OCI-LY7 (cell line): ENCODE measurements at regions not wholly inside any gene's neighbourhood (a gene's known extent, or its start where the extent isn't known, plus 50 kb on each side); places are given as distances from the start of the nearest gene placed in this dataset.

Experiments
- EZH2phosphoT487 ChIP-seq: fragments of 200-600 bp; sonication (generic); IDR thresholded peaks from 2 replicates; pipeline ENCODE4 v1.6.1; 2018; ENCODE audit warnings: low read depth, borderline replicate concordance, mild to moderate bottlenecking, mixed run types, antibody characterized with exemption, low read length, moderate library complexity, mixed read lengths
- TF ChIP-seq, protein P1 (sequence below): fragments of 200-600 bp; sonication (generic); conservative IDR thresholded peaks from 2 replicates; pipeline ENCODE4 v1.5.1; 2014; ENCODE audit warnings: mild to moderate bottlenecking, antibody characterized with exemption, low read length, moderate library complexity, mixed read lengths

DNA sequence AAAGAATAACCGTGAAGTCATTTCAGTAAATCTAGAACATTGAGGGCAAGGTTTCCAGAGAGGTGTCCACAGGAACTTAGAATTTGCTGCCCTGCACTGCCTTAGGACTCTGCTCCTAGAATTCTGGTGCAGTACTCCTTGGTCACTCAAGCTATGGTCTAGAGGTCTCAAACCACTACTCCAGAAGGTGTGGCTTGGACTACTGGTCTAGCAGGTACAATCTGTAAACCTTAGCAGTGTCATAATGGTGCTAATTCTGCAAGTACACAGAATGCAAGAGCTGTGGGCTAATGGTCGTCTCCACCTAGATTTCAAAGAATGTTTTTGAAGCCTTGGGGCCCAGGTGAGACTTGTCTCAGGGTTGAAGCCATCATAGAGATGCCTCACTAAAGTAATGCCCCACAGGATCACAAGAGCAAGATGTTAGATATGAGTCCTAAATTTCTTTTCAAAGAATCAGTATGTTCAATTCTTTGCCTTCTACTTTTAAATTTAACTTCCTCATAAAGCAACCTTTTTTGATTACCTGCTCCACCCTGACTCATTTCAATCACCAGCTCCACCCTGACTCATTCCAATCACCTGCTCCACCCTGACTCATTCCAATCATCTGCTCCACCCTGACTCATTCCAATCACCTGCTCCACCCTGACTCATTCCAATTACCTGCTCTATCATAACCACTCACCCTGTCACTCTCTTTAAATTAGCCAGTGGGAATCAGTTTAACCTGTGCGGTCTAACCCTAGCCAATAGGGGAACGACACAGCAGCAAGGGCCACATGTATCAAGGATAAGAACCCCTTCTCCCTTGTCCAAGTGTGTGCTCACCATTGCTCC lies 1111.8 kb upstream of the ACO1 start:
- TF ChIP-seq, protein P1, sequence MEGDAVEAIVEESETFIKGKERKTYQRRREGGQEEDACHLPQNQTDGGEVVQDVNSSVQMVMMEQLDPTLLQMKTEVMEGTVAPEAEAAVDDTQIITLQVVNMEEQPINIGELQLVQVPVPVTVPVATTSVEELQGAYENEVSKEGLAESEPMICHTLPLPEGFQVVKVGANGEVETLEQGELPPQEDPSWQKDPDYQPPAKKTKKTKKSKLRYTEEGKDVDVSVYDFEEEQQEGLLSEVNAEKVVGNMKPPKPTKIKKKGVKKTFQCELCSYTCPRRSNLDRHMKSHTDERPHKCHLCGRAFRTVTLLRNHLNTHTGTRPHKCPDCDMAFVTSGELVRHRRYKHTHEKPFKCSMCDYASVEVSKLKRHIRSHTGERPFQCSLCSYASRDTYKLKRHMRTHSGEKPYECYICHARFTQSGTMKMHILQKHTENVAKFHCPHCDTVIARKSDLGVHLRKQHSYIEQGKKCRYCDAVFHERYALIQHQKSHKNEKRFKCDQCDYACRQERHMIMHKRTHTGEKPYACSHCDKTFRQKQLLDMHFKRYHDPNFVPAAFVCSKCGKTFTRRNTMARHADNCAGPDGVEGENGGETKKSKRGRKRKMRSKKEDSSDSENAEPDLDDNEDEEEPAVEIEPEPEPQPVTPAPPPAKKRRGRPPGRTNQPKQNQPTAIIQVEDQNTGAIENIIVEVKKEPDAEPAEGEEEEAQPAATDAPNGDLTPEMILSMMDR, result no peak
- no peak for TF ChIP-seq EZH2phosphoT487
